SK-N-SH (cell line): ENCODE measurements at regions not wholly inside any gene's neighbourhood (a gene's known extent, or its start where the extent isn't known, plus 50 kb on each side); places are given as distances from the start of the nearest gene placed in this dataset.

ENCODE experiments used
- CTCF ChIA-PET: fragments of 300-600, 350-600 bp; formaldehyde crosslinking; extraction: SDS; loops from one replicate; lab custom pipeline; 2021; lab: Yijun Ruan, JAX
- POLR2A ChIA-PET: fragments of 350-600 bp; sonication (Branson Sonifier 250); formaldehyde crosslinking; extraction: SDS; loops from one replicate; lab custom pipeline; 2020; ENCODE audit warnings: antibody characterized with exemption, inconsistent platforms; lab: Yijun Ruan, JAX
- DNase-seq: peaks from one replicate; pipeline ENCODE4 v3.0.0; 2012
- H2AFZ ChIP-seq: fragments of 200-600 bp; sonication (generic); 2 replicates; pipeline ENCODE4 v1.8.1; 2016; ENCODE audit warnings: antibody characterized with exemption, mild to moderate bottlenecking, low read depth
- H3F3A ChIP-seq: fragments of 200-600 bp; sonication (generic); replicated peaks from 2 replicates; pipeline ENCODE3; 2016; ENCODE audit warnings: antibody characterized with exemption, mild to moderate bottlenecking; ENCODE audit not compliant: insufficient read depth
- H3K27ac ChIP-seq, 2 experiments: fragments of 200-500 bp in 1 of 2; fragments of 200-600 bp in 1 of 2; sonication (Bioruptor generic) in 1 of 2; sonication (generic), shearing (Covaris generic) in 1 of 2; 2 replicates each; pipeline versions ENCODE4 v1.5.1 to v1.6.1; 2014 to 2016; ENCODE audit warnings: low read depth in 2 of 2, inconsistent platforms in 1 of 2, low read length in 1 of 2, mild to moderate bottlenecking in 1 of 2, mixed read lengths in 1 of 2
- H3K27me3 ChIP-seq: fragments of 200-600 bp; sonication (generic), shearing (Covaris generic); 2 replicates; pipeline ENCODE4 v1.6.1; 2016; ENCODE audit warnings: mixed run types; ENCODE audit not compliant: insufficient read depth
- H3K36me3 ChIP-seq, 2 experiments: fragments of 200-500 bp in 1 of 2; fragments of 200-600 bp in 1 of 2; sonication (Bioruptor generic) in 1 of 2; sonication (generic) in 1 of 2; replicated peaks in 1 of 2; 2 replicates each; pipeline versions ENCODE3 to v1.5.1; 2014 to 2016; ENCODE audit warnings: low read length in 1 of 2, mild to moderate bottlenecking in 1 of 2; ENCODE audit not compliant: insufficient read depth in 2 of 2, control insufficient read depth in 1 of 2
- H3K4me1 ChIP-seq, 2 experiments: fragments of 200-500 bp in 1 of 2; fragments of 200-600 bp in 1 of 2; sonication (Bioruptor generic) in 1 of 2; sonication (generic), shearing (Covaris generic) in 1 of 2; 2 replicates each; pipeline versions ENCODE4 v1.5.1 to v1.6.1; 2014 to 2016; ENCODE audit warnings: low read depth in 1 of 2, low read length in 1 of 2, mixed run types in 1 of 2; ENCODE audit not compliant: insufficient read depth in 2 of 2, control insufficient read depth in 1 of 2
- H3K4me2 ChIP-seq: fragments of 200-600 bp; sonication (generic), shearing (Covaris generic); 2 replicates; pipeline ENCODE4 v1.6.1; 2017; ENCODE audit warnings: mixed run types
- H3K4me3 ChIP-seq, 2 experiments: fragments of 200-500 bp in 1 of 2; fragments of 200-600 bp in 1 of 2; sonication (Bioruptor generic) in 1 of 2; sonication (generic), shearing (Covaris generic) in 1 of 2; 2 replicates each; pipeline versions ENCODE4 v1.5.1 to v1.8.1; 2014 to 2016; ENCODE audit warnings: low read depth in 2 of 2, inconsistent platforms in 1 of 2, low read length in 1 of 2, mild to moderate bottlenecking in 1 of 2, mixed read lengths in 1 of 2, moderate library complexity in 1 of 2
- H3K79me2 ChIP-seq: fragments of 200-600 bp; sonication (generic); 2 replicates; pipeline ENCODE4 v1.8.1; 2017; ENCODE audit warnings: mild to moderate bottlenecking; ENCODE audit not compliant: insufficient read depth
- H3K9ac ChIP-seq: fragments of 200-600 bp; sonication (generic); 2 replicates; pipeline ENCODE4 v1.6.1; 2017; ENCODE audit warnings: mixed run types
- H3K9me2 ChIP-seq: fragments of 200-600 bp; sonication (generic); 2 replicates; pipeline ENCODE4 v1.6.1; 2017; ENCODE audit warnings: mixed run types
- H3K9me3 ChIP-seq: fragments of 200-600 bp; sonication (generic); 2 replicates; pipeline ENCODE4 v1.6.1; 2017; ENCODE audit warnings: mixed run types, mild to moderate bottlenecking, moderate library complexity
- H4K20me1 ChIP-seq: fragments of 200-600 bp; sonication (generic); 2 replicates; pipeline ENCODE4 v1.6.1; 2017; ENCODE audit warnings: mild to moderate bottlenecking, mixed run types; ENCODE audit not compliant: insufficient read depth
- ELF1 ChIP-seq: IDR thresholded peaks from 2 replicates; pipeline ENCODE4 v1.4.0; 2012
- EP300 ChIP-seq, 2 experiments: IDR thresholded peaks; 2 replicates each; pipeline versions ENCODE4 v1.4.0 to v1.6.1; 2012; ENCODE audit warnings: borderline replicate concordance in 1 of 2, low read depth in 1 of 2, low read length in 1 of 2
- EZH2phosphoT487 ChIP-seq: fragments of 200-600 bp; sonication (generic); IDR thresholded peaks from 2 replicates; pipeline ENCODE4 v1.6.1; 2017; ENCODE audit warnings: low read depth, mixed run types, mild to moderate bottlenecking, antibody characterized with exemption, moderate library complexity, borderline replicate concordance
- FOXM1 ChIP-seq: IDR thresholded peaks from 2 replicates; pipeline ENCODE4 v1.4.0; 2012; ENCODE audit warnings: low read depth, mild to moderate bottlenecking
- GABPA ChIP-seq: IDR thresholded peaks from 2 replicates; pipeline ENCODE4 v1.4.0; 2012; ENCODE audit warnings: low read depth, mild to moderate bottlenecking
- IRF3 ChIP-seq: fragments of 150-350 bp; IDR thresholded peaks from 2 replicates; pipeline ENCODE4 v1.6.1; 2016; ENCODE audit warnings: mild to moderate bottlenecking, low read depth, low read length
- JUND ChIP-seq: IDR thresholded peaks from 2 replicates; pipeline ENCODE4 v1.4.0; 2012
- MAX ChIP-seq: IDR thresholded peaks from 2 replicates; pipeline ENCODE4 v1.4.0; 2012; ENCODE audit warnings: low read depth
- MEF2A ChIP-seq: IDR thresholded peaks from 2 replicates; pipeline ENCODE4 v1.4.0; 2012; ENCODE audit warnings: low read depth, borderline replicate concordance
- NFIC ChIP-seq: IDR thresholded peaks from 2 replicates; pipeline ENCODE4 v1.4.0; 2012; ENCODE audit warnings: borderline replicate concordance
- NRF1 ChIP-seq: IDR thresholded peaks from 2 replicates; pipeline ENCODE4 v1.6.1; 2012; ENCODE audit warnings: low read depth, mild to moderate bottlenecking, low read length
- PBX3 ChIP-seq: IDR thresholded peaks from 2 replicates; pipeline ENCODE4; 2012
- SMC3 ChIP-seq: IDR thresholded peaks from 2 replicates; pipeline ENCODE4 v1.6.1; 2012; ENCODE audit warnings: low read depth, low read length, improper control_type of control experiment
- TCF12 ChIP-seq: IDR thresholded peaks from 2 replicates; pipeline ENCODE4 v1.4.0; 2012
- TEAD4 ChIP-seq: IDR thresholded peaks from 2 replicates; pipeline ENCODE4 v1.4.0; 2012; ENCODE audit warnings: mild to moderate bottlenecking, borderline replicate concordance; ENCODE audit not compliant: insufficient read depth
- USF1 ChIP-seq: IDR thresholded peaks from 2 replicates; pipeline ENCODE4 v1.4.0; 2012; ENCODE audit warnings: low read depth, borderline replicate concordance
- WGBS: methylation state at CpG from one replicate; pipeline ENCODE4 v1.1.6; 2017; ENCODE audit warnings: low lambda C conversion rate; 5-methylcytosine and 5-hydroxymethylcytosine counted together
- TF ChIP-seq, protein P1 (sequence below): fragments of 150-350 bp; IDR thresholded peaks from 2 replicates; pipeline ENCODE4 v1.6.1; 2017; ENCODE audit warnings: antibody characterized with exemption, low read length, low read depth, borderline replicate concordance
- TF ChIP-seq, protein P2 (sequence below): IDR thresholded peaks from 2 replicates; pipeline ENCODE4 v1.4.0; 2012; ENCODE audit warnings: low read depth, borderline replicate concordance
- TF ChIP-seq, protein P3 (sequence below): fragments of 200-600 bp; sonication (generic); IDR thresholded peaks from 2 replicates; pipeline ENCODE4 v1.6.1; 2017; ENCODE audit warnings: antibody characterized with exemption, mild to moderate bottlenecking, moderate library complexity

DNA sequence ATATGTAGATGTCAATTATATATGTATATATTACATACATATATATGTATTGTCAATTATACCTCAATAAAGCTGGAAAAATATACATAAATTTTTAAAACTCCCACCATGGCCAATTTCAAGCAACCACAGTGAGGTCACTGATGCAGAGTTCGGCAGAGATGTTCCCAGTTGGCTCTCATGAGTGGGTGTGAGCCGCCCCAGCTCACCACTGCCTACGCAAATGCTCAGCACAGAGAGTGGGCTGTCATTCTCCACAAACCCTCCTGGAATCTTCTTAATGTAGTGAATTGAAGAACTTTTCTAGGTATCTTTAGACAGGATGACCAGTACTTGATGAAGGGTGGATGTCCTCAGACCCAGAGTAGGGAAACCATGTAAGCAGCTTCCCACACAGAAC lies 96.6 kb upstream of the TMEM45B start:
- POLR2A ChIA-PET = interaction anchor here (0.5 kb wide), 1 partner anchor 42 kb away, joined by 3 read pairs; no protein-coding TSS in a partner anchor
- no peaks in the 10 kb centered on the region for H3K9me2 ChIP-seq

GRCh38 chr11:129720156-129720555 lies 95.5 kb upstream of the TMEM45B start:
- WGBS = 77% methylated on average over 2 of the region's 4 CpGs
- Histone ChIP-seq H2AFZ (no peak overlapping the region), H3K4me3 (no peak overlapping the region), H3K9ac (no peak overlapping the region), H3K4me2 (no peak overlapping the region), H3F3A (no peaks in the 10 kb centered on the region), H4K20me1 (no peaks in the 10 kb centered on the region), H3K27ac (no peak overlapping the region), H3K9me3 (no peaks in the 10 kb centered on the region), H3K79me2 (no peaks in the 10 kb centered on the region), H3K36me3 (no peaks in the 10 kb centered on the region), H3K9me2 (no peaks in the 10 kb centered on the region), H3K4me1 (no peaks in the 10 kb centered on the region), H3K27me3 (peaks cover 8% of the 10 kb centered on the region; the same call in 1 of the 2 replicates)
- DNase-seq = no peak
- POLR2A ChIA-PET = interaction anchor here (0.5 kb wide), 1 partner anchor 27 kb away, joined by 3 read pairs; no protein-coding TSS in a partner anchor
- CTCF ChIA-PET = no interaction called here
- TF ChIP-seq, protein P1, sequence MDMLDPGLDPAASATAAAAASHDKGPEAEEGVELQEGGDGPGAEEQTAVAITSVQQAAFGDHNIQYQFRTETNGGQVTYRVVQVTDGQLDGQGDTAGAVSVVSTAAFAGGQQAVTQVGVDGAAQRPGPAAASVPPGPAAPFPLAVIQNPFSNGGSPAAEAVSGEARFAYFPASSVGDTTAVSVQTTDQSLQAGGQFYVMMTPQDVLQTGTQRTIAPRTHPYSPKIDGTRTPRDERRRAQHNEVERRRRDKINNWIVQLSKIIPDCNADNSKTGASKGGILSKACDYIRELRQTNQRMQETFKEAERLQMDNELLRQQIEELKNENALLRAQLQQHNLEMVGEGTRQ = no peak
- TF ChIP-seq EZH2phosphoT487 (no peak), SMC3 (no peak), NRF1 (no peak), JUND (no peak), PBX3 (no peak), MEF2A (no peak), IRF3 (no peak), ELF1 (no peak), FOXM1 (no peak)
- TF ChIP-seq, protein P2, sequence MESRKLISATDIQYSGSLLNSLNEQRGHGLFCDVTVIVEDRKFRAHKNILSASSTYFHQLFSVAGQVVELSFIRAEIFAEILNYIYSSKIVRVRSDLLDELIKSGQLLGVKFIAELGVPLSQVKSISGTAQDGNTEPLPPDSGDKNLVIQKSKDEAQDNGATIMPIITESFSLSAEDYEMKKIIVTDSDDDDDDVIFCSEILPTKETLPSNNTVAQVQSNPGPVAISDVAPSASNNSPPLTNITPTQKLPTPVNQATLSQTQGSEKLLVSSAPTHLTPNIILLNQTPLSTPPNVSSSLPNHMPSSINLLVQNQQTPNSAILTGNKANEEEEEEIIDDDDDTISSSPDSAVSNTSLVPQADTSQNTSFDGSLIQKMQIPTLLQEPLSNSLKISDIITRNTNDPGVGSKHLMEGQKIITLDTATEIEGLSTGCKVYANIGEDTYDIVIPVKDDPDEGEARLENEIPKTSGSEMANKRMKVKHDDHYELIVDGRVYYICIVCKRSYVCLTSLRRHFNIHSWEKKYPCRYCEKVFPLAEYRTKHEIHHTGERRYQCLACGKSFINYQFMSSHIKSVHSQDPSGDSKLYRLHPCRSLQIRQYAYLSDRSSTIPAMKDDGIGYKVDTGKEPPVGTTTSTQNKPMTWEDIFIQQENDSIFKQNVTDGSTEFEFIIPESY = no peak

More for the DNA sequence above, 96.6 kb upstream of the TMEM45B start:
- Histone ChIP-seq H3K4me2 (no peak overlapping the region), H3K4me1 (no peaks in the 10 kb centered on the region), H3K4me3 (no peak overlapping the region), H3K79me2 (no peaks in the 10 kb centered on the region), H3F3A (no peaks in the 10 kb centered on the region), H3K9ac (no peak overlapping the region), H2AFZ (no peak overlapping the region), H3K27ac (no peak overlapping the region), H3K27me3 (peaks cover 8% of the 10 kb centered on the region; the same call in 1 of the 2 replicates), H3K36me3 (no peaks in the 10 kb centered on the region), H3K9me3 (no peaks in the 10 kb centered on the region), H4K20me1 (no peaks in the 10 kb centered on the region)
- 56% methylated on average over 3 of the region's 3 CpGs for WGBS
- CTCF ChIA-PET = no interaction called here
- DNase-seq = no peak
- TF ChIP-seq MAX = no peak
- no peak for TF ChIP-seq EZH2phosphoT487
- no peak for TF ChIP-seq USF1
- TF ChIP-seq TEAD4 = no peak
- TF ChIP-seq SMC3 = no peak
- TF ChIP-seq, protein P3, sequence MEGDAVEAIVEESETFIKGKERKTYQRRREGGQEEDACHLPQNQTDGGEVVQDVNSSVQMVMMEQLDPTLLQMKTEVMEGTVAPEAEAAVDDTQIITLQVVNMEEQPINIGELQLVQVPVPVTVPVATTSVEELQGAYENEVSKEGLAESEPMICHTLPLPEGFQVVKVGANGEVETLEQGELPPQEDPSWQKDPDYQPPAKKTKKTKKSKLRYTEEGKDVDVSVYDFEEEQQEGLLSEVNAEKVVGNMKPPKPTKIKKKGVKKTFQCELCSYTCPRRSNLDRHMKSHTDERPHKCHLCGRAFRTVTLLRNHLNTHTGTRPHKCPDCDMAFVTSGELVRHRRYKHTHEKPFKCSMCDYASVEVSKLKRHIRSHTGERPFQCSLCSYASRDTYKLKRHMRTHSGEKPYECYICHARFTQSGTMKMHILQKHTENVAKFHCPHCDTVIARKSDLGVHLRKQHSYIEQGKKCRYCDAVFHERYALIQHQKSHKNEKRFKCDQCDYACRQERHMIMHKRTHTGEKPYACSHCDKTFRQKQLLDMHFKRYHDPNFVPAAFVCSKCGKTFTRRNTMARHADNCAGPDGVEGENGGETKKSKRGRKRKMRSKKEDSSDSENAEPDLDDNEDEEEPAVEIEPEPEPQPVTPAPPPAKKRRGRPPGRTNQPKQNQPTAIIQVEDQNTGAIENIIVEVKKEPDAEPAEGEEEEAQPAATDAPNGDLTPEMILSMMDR = no peak
- no peak for TF ChIP-seq EP300 (IDR thresholded peaks at IDR 0.05; ENCODE audit: borderline replicate concordance in 1 of 2, low read depth in 1 of 2, low read length in 1 of 2)
- no peak for TF ChIP-seq NFIC
- TF ChIP-seq TCF12 = no peak
- no peak for TF ChIP-seq GABPA
